Transverse colon (tissue), 4 donors: ENCODE measurements at regions not wholly inside any gene's neighbourhood (a gene's known extent, or its start where the extent isn't known, plus 50 kb on each side); places are given as distances from the start of the nearest gene placed in this dataset.

Experiments
- CTCF ChIP-seq, 5 experiments: fragments of 200-600 bp in 3 of 5; fragments of 450-650 bp in 2 of 5; sonication (generic) in 3 of 5; IDR thresholded peaks; 1 replicate in 2 of 5; 2 replicates in 3 of 5; pipeline ENCODE4 v1.5.1; 2016 to 2017; ENCODE audit warnings: antibody characterized with exemption in 5 of 5, inconsistent platforms in 3 of 5, mild to moderate bottlenecking in 2 of 5, moderate library complexity in 1 of 5
- POLR2AphosphoS5 ChIP-seq, 3 donors: sonication (generic); formaldehyde crosslinking; IDR thresholded peaks; one replicate each; pipeline ENCODE4 v1.6.1; 2016; ENCODE audit warnings: antibody characterized with exemption in 3 of 3

GRCh38 chr7:66505531-66506451 lies 122.9 kb upstream of the KCTD7 start:
- TF ChIP-seq CTCF (IDR thresholded peaks at IDR 0.05) (no peak), POLR2AphosphoS5 (IDR thresholded peaks at IDR 0.05) (no peak)
